Activated CD4-positive, CD25-positive, alpha-beta regulatory T cell treated with anti-CD3 and anti-CD28 coated beads, Interleukin-2, amount 50 U/mL, for 24 hours (primary cell): ENCODE measurements at regions not wholly inside any gene's neighbourhood (a gene's known extent, or its start where the extent isn't known, plus 50 kb on each side); places are given as distances from the start of the nearest gene placed in this dataset.

Experiments
- ATAC-seq, 2 donors: fragments of 150-1000 bp; cut with Tn5 transposase; one replicate each; pipeline ENCODE4 v1.10.0; 2021; ENCODE audit warnings: mild to moderate bottlenecking in 1 of 2, moderate library complexity in 1 of 2

GRCh38 chr13:105428811-105429210, 1106.7 kb downstream of the EFNB2 start:
- ATAC-seq = no peak

DNA sequence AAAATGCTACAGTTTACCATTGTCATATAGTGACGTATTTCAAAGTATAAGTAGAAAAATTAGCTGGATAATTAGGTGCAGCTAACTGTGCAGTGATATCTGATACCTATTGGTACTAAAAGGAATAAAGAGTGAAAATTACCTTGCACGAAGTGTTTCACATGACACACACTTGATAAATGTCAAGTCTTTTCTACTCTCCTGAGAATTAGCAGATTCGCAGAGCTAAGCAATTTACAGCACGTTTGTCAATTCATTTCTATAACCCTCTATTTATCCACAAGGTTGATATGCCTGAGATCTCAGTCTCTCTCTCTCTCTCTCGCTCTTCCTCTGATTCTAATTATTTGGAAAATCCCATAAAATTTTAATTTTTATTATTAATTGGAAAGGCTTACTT, 1109.0 kb downstream of the EFNB2 start:
- ATAC-seq = no peak

GRCh38 chr13:105414639-105415038, 1120.8 kb downstream of the EFNB2 start:
- no peak for ATAC-seq

- ATAC-seq = no peak
These were observed 1123.3 kb downstream of the EFNB2 start for GRCh38 chr13:105412171-105412570.

- no peak for ATAC-seq
These were observed 1124.9 kb downstream of the EFNB2 start for GRCh38 chr13:105410602-105411001.

DNA sequence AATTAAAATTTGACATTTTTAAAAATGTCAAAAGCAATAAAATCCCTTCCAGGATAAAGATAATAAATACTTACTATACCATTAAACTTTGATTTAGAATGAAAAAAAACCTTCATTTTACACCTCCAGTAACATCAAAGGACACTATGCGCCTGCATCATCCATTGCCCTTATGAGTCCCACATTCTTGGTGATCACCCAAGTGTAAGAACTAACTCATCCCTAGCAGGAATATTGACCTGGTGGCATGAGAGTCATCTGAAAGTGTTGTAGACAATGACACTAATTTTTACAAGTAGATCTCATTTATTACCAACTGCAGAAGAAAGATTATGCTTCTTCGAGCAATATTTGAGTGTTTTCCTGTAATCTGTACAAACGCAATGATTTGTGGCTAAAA, 1128.9 kb downstream of the EFNB2 start:
- ATAC-seq = no peak

DNA sequence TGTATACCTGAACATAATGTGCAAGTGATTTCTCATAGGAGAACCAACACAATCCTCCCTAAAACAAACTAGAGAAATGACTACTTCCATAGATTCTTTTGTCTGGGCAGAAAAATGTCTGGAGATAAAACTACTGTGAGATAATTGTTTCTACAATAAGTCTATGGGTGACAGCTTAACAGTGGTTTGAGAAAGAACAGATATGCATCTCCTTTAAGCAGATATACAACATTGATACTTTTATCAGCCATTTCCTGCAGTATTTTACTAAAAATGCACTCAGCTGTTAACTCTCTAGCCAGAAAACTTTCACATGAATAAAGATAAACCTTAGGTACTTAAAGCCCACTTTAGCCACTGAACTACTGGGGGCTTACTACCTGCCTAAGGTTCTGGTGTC, 1132.4 kb downstream of the EFNB2 start:
- ATAC-seq = no peak

GRCh38 chr13:105395041-105395440, 1140.4 kb downstream of the EFNB2 start:
- ATAC-seq = no peak

DNA sequence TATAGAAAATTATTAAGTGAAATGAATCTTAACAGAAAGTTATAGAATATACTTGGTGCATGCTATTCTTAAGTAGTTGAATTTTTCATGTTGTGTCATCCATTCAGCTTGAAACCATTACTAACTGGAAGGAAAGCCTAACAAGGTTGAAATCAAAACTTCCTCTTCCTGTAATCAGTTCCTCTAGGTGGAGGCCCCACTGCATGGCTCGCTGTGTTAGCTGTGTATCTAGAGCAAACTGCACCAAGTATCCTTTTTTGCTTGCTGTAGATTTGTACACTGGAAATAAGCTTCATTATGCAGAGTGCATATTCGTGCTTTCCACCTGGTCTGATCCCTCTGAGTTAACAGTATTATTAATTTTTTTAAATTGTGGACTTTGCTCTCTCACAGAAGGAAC, 1146.1 kb downstream of the EFNB2 start:
- no peak for ATAC-seq

DNA sequence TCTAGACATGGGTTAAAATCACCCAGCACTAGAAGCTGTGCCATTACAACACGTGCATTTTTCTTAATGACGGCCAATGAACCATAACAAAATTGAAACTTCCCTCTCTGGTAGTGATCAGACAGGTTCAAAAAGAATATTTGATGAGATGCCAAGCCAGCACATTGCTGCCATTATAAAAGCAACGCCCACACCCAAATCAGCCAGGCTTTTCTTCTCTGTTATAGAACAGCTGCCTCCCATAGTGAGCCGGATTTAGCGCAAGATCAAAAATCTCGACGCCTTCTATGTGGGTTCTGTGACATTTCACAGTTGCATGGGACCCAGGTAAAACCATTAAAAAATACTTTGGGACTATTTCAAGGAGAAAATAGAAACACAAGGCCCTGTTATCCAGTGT, 1158.0 kb downstream of the EFNB2 start:
- ATAC-seq = no peak

GRCh38 chr13:105370011-105370650, 1165.3 kb downstream of the EFNB2 start:
- ATAC-seq = no peak

- ATAC-seq = no peak
These were observed 1166.7 kb downstream of the EFNB2 start for GRCh38 chr13:105368781-105369180.

DNA sequence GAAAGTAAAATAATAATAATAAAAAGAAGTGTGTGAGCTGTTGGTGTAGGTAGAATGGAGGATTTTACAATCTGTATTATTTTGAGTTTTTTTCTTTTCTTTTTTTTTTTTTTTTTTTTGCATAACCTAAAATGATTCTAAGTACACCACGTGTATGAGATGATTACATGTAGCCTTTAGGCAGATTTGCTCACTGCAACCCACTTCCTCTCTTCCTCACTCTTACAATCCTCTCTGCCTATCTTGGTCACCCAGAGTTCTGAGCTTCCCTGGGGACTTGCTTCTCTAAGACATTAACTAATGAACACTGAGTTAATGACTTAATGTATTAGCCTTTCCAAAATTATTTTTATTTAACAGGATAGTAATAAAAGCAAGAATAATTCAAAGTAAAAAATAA, 1169.6 kb downstream of the EFNB2 start:
- no peak for ATAC-seq

DNA sequence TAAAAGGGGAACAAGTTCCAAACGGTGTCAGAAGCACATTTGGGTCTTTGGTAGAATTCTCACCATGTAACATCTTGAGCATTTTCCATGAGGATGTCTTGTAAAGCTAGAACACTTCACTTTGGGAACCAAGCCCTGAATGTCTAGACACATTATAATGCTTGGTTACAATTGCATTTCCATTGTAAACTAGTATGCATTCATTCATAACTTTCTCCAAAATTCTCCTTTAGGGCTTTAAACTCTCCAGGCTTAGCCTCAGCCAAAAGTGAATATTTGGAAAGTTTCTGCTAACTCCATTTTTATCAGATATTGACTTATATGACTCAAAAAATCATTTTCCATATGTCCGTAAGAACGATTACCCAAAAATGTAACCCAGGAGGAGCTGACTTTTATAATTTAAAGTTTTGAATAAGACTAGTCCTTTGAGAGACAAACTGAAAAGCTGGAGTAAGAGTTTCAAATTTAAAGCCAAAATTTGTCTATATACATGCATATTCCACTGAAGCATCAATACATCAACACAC, 1170.4 kb downstream of the EFNB2 start:
- ATAC-seq = no peak

GRCh38 chr13:105364191-105364590, 1171.3 kb downstream of the EFNB2 start:
- no peak for ATAC-seq

- ATAC-seq = no peak
These were observed 1171.9 kb downstream of the EFNB2 start for GRCh38 chr13:105363261-105364190.

- no peak for ATAC-seq
These were observed 1181.8 kb downstream of the EFNB2 start for GRCh38 chr13:105353654-105354053.

DNA sequence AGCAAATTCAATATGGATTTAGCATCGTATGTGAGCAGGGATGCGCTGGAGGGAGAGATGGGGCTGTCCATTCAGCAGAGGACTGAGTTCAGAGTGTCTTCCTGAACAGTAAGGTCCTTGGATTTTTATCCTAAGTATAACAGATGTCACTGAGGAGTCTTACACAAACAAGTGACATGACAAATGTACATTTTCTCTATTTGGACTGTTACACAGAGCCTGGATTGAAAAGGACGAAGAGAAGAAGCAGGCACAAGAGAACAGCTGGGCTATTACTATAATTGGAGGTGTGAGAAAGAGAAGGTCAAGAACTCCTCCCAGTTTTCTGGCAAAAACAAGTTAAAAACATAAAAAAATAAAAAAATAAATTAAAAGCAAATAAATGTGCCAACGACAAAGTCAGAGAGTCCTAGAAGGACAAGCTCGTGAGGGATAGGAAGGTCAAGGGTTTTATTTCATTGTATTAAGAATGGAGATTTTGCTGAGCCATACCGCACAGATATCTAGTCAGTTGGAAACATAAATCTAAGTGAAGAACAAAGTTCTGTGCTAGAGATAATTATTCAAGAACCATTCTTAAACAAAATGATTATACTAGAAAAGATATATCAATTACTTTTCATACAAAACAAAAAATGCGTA, 1186.3 kb downstream of the EFNB2 start:
- ATAC-seq = no peak

DNA sequence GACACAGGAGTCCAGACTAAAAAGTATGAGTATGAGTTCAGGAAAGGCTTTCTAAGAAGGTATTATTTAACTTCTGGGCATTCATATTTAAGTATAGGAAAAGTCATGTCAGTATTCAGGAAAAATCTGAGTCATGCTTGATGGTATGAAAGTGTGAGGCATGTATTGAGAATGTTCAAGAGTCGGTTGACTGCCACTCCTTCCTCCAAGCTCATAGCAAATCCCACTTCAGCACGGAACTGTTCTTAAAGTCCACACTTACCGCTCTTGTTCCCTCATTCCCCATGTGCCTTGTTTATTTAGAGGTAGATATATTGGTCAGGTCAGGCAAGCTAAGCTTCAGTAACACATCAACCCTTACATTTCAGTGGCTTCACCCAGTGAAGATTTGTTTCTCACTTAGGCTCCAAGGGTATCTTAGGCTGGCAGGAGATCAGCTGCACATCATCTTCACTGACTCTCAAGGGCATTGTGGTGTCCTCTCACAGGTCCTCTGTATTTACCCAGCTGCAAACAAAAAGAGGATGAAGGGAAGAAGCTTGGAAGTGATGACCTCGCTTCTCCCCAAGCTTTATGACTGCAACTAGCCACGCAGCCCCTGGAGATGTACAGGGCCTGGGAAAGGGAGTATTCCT, 1189.2 kb downstream of the EFNB2 start:
- ATAC-seq = no peak

GRCh38 chr13:105345730-105346129, 1189.7 kb downstream of the EFNB2 start:
- ATAC-seq = no peak

DNA sequence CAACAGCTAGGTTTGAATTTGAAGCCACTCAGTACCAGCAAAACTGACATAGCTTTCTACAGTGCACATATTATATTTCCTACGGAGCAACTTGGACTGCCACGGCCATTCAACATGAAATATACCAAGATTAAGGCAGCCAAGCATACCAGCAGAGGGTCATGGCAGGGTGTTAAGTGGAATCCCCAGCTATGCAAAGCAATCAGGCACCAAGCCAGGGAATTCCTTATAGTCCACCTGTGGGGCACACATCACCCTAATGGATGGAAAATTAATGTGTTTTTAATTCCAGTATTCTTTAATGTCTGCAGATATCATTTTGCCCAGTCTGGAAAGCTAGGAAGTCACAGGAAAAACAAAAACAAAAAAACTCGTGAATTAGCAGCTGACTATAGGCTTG, 1190.3 kb downstream of the EFNB2 start:
- no peak for ATAC-seq

DNA sequence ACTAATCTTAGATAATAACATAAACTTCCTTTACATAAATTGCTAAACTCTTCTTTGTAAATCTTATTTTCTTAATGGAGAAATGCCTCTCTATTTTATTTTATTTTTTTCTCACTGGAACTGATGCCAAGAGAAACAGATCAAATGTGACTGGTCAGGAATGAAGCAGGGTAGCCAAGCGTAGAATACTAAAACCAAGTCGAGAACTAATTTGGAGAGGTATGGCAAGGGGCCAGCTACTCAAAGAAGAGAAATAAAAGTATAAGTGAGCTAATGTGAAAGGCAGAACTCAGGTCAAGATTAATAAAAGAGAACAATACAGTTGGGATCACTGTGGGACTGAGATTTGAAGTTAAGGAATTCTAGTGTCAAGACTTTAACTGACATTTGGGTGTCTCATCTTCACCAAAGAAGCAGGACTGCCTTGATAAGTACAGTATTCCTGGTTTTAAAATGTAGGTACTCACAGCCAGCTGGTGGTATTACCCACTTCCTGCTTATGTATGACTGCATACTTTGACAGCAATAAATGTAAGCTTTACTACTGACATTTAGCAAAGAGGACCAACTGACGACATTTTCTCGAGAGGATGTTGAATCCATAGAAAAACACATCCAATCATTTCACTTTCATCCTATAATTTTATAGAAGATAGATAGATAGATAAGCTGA, 1192.2 kb downstream of the EFNB2 start:
- ATAC-seq = no peak
